ENCODE measurements at regions not wholly inside any gene's neighbourhood (a gene's known extent, or its start where the extent isn't known, plus 50 kb on each side); places are given as distances from the start of the nearest gene placed in this dataset.

- Histone ChIP-seq H3K79me2 (ENCODE audit: insufficient read depth, low read length) (no peaks in the 10 kb centered on the region), H3K27me3 (ENCODE audit: insufficient read depth, low read length, poor library complexity) (no peaks in the 10 kb centered on the region), H3K36me3 (ENCODE audit: insufficient read depth, low read length) (no peaks in the 10 kb centered on the region), H3K4me3 (ENCODE audit: low read depth in 1 of 2, low read length in 2 of 2) (no peak overlapping the region), H3K9me3 (ENCODE audit: insufficient read depth, low read length, severe bottlenecking) (no peaks in the 10 kb centered on the region), H3K9ac (ENCODE audit: low read depth, low read length) (no peak overlapping the region), H3K27ac (ENCODE audit: low read length) (no peak overlapping the region), H4K20me1 (ENCODE audit: insufficient read depth, low read length) (no peaks in the 10 kb centered on the region), H3K4me2 (ENCODE audit: insufficient read depth, low read length) (no peak overlapping the region), H2AFZ (ENCODE audit: low read depth, low read length) (no peak overlapping the region), H3K4me1 (ENCODE audit: insufficient read depth, low read length) (no peaks in the 10 kb centered on the region)
- TF ChIP-seq EZH2 (IDR thresholded peaks at IDR 0.05; ENCODE audit: borderline replicate concordance, low read depth, low read length, severe bottlenecking) (no peak), CTCF (IDR thresholded peaks at IDR 0.05; ENCODE audit: borderline replicate concordance, extremely low read depth, low read length, poor library complexity, severe bottlenecking) (no peak)
- no peak for DNase-seq
- no peak for ATAC-seq (ENCODE audit: insufficient read depth, low read depth)
Observed at GRCh38 chr7:68461430-68461829, 1136.8 kb upstream of the AUTS2 start.

GRCh38 chr7:68470836-68471435, 1127.3 kb upstream of the AUTS2 start:
- no peaks in the 10 kb centered on the region for H3K9me3 ChIP-seq (ENCODE audit: insufficient read depth, low read length, severe bottlenecking)
- DNase-seq (no peak), ATAC-seq (ENCODE audit: insufficient read depth, low read depth) (no peak)
- no peak overlapping the region for H3K4me2 ChIP-seq (ENCODE audit: insufficient read depth, low read length)
- H3K27me3 ChIP-seq (ENCODE audit: insufficient read depth, low read length, poor library complexity) = no peaks in the 10 kb centered on the region
- H3K9ac ChIP-seq (ENCODE audit: low read depth, low read length) = no peak overlapping the region
- H3K36me3 ChIP-seq (ENCODE audit: insufficient read depth, low read length) = no peaks in the 10 kb centered on the region
- H3K4me1 ChIP-seq (ENCODE audit: insufficient read depth, low read length) = no peaks in the 10 kb centered on the region
- no peak overlapping the region for H3K27ac ChIP-seq (ENCODE audit: low read length)
- TF ChIP-seq EZH2 (IDR thresholded peaks at IDR 0.05; ENCODE audit: borderline replicate concordance, low read depth, low read length, severe bottlenecking) = no peak
- no peak for TF ChIP-seq CTCF (IDR thresholded peaks at IDR 0.05; ENCODE audit: borderline replicate concordance, extremely low read depth, low read length, poor library complexity, severe bottlenecking)
- no peaks in the 10 kb centered on the region for H3K79me2 ChIP-seq (ENCODE audit: insufficient read depth, low read length)
- no peaks in the 10 kb centered on the region for H4K20me1 ChIP-seq (ENCODE audit: insufficient read depth, low read length)
- H2AFZ ChIP-seq (ENCODE audit: low read depth, low read length) = no peak overlapping the region
- H3K4me3 ChIP-seq (ENCODE audit: low read depth in 1 of 2, low read length in 2 of 2) = no peak overlapping the region

- Histone ChIP-seq H3K36me3 (ENCODE audit: insufficient read depth, low read length) (no peaks in the 10 kb centered on the region), H3K79me2 (ENCODE audit: insufficient read depth, low read length) (no peaks in the 10 kb centered on the region), H3K4me1 (ENCODE audit: insufficient read depth, low read length) (no peaks in the 10 kb centered on the region), H2AFZ (ENCODE audit: low read depth, low read length) (no peak overlapping the region), H3K4me2 (ENCODE audit: insufficient read depth, low read length) (no peak overlapping the region), H3K27me3 (ENCODE audit: insufficient read depth, low read length, poor library complexity) (no peaks in the 10 kb centered on the region), H3K27ac (ENCODE audit: low read length) (no peak overlapping the region), H3K4me3 (ENCODE audit: low read depth in 1 of 2, low read length in 2 of 2) (no peak overlapping the region), H4K20me1 (ENCODE audit: insufficient read depth, low read length) (no peaks in the 10 kb centered on the region), H3K9ac (ENCODE audit: low read depth, low read length) (no peak overlapping the region), H3K9me3 (ENCODE audit: insufficient read depth, low read length, severe bottlenecking) (no peaks in the 10 kb centered on the region)
- no peak for TF ChIP-seq EZH2 (IDR thresholded peaks at IDR 0.05; ENCODE audit: borderline replicate concordance, low read depth, low read length, severe bottlenecking)
- TF ChIP-seq CTCF (IDR thresholded peaks at IDR 0.05; ENCODE audit: borderline replicate concordance, extremely low read depth, low read length, poor library complexity, severe bottlenecking) = no peak
- DNase-seq (no peak), ATAC-seq (ENCODE audit: insufficient read depth, low read depth) (no peak)
Observed at GRCh38 chr7:68472688-68473087, 1125.6 kb upstream of the AUTS2 start.

Data from DND-41 (cell line).